ENCODE measurements at regions not wholly inside any gene's neighbourhood (a gene's known extent, or its start where the extent isn't known, plus 50 kb on each side); places are given as distances from the start of the nearest gene placed in this dataset.

- Histone ChIP-seq H3K4me3 (replicated peaks; ENCODE audit: insufficient read depth, low read length) (no peak overlapping the region), H3K27me3 (ENCODE audit: insufficient read depth, poor library complexity, severe bottlenecking) (no peaks in the 10 kb centered on the region), H3K27ac (replicated peaks) (no peak overlapping the region)
- no peak for DNase-seq (ENCODE audit: low read depth in 1 of 2, low spot score in 1 of 2)
- TF ChIP-seq REST (IDR thresholded peaks at IDR 0.05; ENCODE audit: insufficient replicate concordance, low read depth) (no peak), CTCF (IDR thresholded peaks at IDR 0.05; ENCODE audit: insufficient read depth, low read length) (no peak), POLR2AphosphoS5 (IDR thresholded peaks at IDR 0.05; ENCODE audit: low read depth) (no peak), GABPA (IDR thresholded peaks at IDR 0.05; ENCODE audit: low read depth) (no peak), SPI1 (IDR thresholded peaks at IDR 0.05; ENCODE audit: borderline replicate concordance, low read depth) (no peak)
Observed at GRCh38 chr20:21618759-21619416, 86.6 kb upstream of the PAX1 start.

- DNase-seq (ENCODE audit: low read depth in 1 of 2, low spot score in 1 of 2): peak; percentile 15 to 53
- TF ChIP-seq CTCF (IDR thresholded peaks at IDR 0.05; ENCODE audit: insufficient read depth, low read length) (peak; percentile 80), REST (IDR thresholded peaks at IDR 0.05; ENCODE audit: insufficient replicate concordance, low read depth) (no peak)
Observed at GRCh38 chr20:21615617-21616080, 89.8 kb upstream of the PAX1 start.

GRCh38 chr20:21614980-21615379 is 90.5 kb upstream of the PAX1 start:
- H3K27me3 ChIP-seq (ENCODE audit: insufficient read depth, poor library complexity, severe bottlenecking): no peaks in the 10 kb centered on the region
- TF ChIP-seq POLR2AphosphoS5 (IDR thresholded peaks at IDR 0.05; ENCODE audit: low read depth): no peak
- TF ChIP-seq SPI1 (IDR thresholded peaks at IDR 0.05; ENCODE audit: borderline replicate concordance, low read depth): no peak
- TF ChIP-seq REST (IDR thresholded peaks at IDR 0.05; ENCODE audit: insufficient replicate concordance, low read depth): no peak
- no peak for TF ChIP-seq GABPA (IDR thresholded peaks at IDR 0.05; ENCODE audit: low read depth)
- no peak for TF ChIP-seq CTCF (IDR thresholded peaks at IDR 0.05; ENCODE audit: insufficient read depth, low read length)
- no peak for DNase-seq (ENCODE audit: low read depth in 1 of 2, low spot score in 1 of 2)
- H3K4me3 ChIP-seq (replicated peaks; ENCODE audit: insufficient read depth, low read length): no peak overlapping the region
- no peak overlapping the region for H3K27ac ChIP-seq (replicated peaks)

More at GRCh38 chr20:21615617-21616080, 89.8 kb upstream of the PAX1 start:
- Histone ChIP-seq H3K4me3 (replicated peaks; ENCODE audit: insufficient read depth, low read length) (no peak overlapping the region), H3K27me3 (ENCODE audit: insufficient read depth, poor library complexity, severe bottlenecking) (no peaks in the 10 kb centered on the region), H3K27ac (replicated peaks) (no peak overlapping the region)
